ENCODE measurements at regions not wholly inside any gene's neighbourhood (a gene's known extent, or its start where the extent isn't known, plus 50 kb on each side); places are given as distances from the start of the nearest gene placed in this dataset.
A peak's percentile ranks its signal among the peaks of the same experiment; 100 is the strongest.

GRCh38 chr5:108649646-108650045 lies 98.1 kb upstream of the FER start:
- DNase-seq (ENCODE audit: low read depth) = no peak

GRCh38 chr5:108649106-108649505 lies 98.6 kb upstream of the FER start:
- no peak for DNase-seq (ENCODE audit: low read depth)

- peak; percentile 70 for DNase-seq (ENCODE audit: low read depth)
These were observed 105.4 kb upstream of the FER start for GRCh38 chr5:108642170-108642906.

GRCh38 chr5:108641596-108641995 lies 106.1 kb upstream of the FER start:
- DNase-seq (ENCODE audit: low read depth) = no peak

GRCh38 chr5:108639366-108639765 lies 108.3 kb upstream of the FER start:
- no peak for DNase-seq (ENCODE audit: low read depth)

- no peak for DNase-seq (ENCODE audit: low read depth)
These were observed 109.7 kb upstream of the FER start for GRCh38 chr5:108638021-108638420.

- peak; percentile 34 for DNase-seq (ENCODE audit: low read depth)
These were observed 110.6 kb upstream of the FER start for GRCh38 chr5:108637134-108637533.

GRCh38 chr5:108636135-108636853 lies 111.4 kb upstream of the FER start:
- no peak for DNase-seq (ENCODE audit: low read depth)

GRCh38 chr5:108634617-108635288 lies 112.9 kb upstream of the FER start:
- DNase-seq (ENCODE audit: low read depth) = no peak

- DNase-seq (ENCODE audit: low read depth) = no peak
These were observed 113.6 kb upstream of the FER start for GRCh38 chr5:108634010-108634616.

GRCh38 chr5:108629779-108630528 lies 117.7 kb upstream of the FER start:
- DNase-seq (ENCODE audit: low read depth) = no peak

- DNase-seq (ENCODE audit: low read depth) = no peak
These were observed 122.0 kb upstream of the FER start for GRCh38 chr5:108625654-108626053.

- no peak for DNase-seq (ENCODE audit: low read depth)
These were observed 123.9 kb upstream of the FER start for GRCh38 chr5:108623826-108624225.

GRCh38 chr5:108620516-108620915 lies 127.2 kb upstream of the FER start:
- DNase-seq (ENCODE audit: low read depth) = no peak

GRCh38 chr5:108619815-108620214 lies 127.9 kb upstream of the FER start:
- no peak for DNase-seq (ENCODE audit: low read depth)

GRCh38 chr5:108617467-108618435 lies 129.9 kb upstream of the FER start:
- DNase-seq (ENCODE audit: low read depth) = no peak

GRCh38 chr5:108615216-108615615 lies 132.5 kb upstream of the FER start:
- peak; percentile 40 for DNase-seq (ENCODE audit: low read depth)

GRCh38 chr5:108607421-108607820 lies 140.3 kb upstream of the FER start:
- no peak for DNase-seq (ENCODE audit: low read depth)

- DNase-seq (ENCODE audit: low read depth) = no peak
These were observed 141.5 kb upstream of the FER start for GRCh38 chr5:108606185-108606584.

GRCh38 chr5:108602830-108603229 lies 144.9 kb upstream of the FER start:
- no peak for DNase-seq (ENCODE audit: low read depth)
